HepG2 (cell line): ENCODE measurements at regions not wholly inside any gene's neighbourhood (a gene's known extent, or its start where the extent isn't known, plus 50 kb on each side); places are given as distances from the start of the nearest gene placed in this dataset.

Experiments
- ATAC-seq: fragments of 200-7000 bp; cut with Tn5 transposase; 3 replicates; pipeline ENCODE4 v1.9.1; 2020; ENCODE audit warnings: mild to moderate bottlenecking, moderate library complexity
- BruUV-seq: library from RNA; stranded (reverse); fragments of 400-500 nt; replicated peaks from 2 replicates; lab custom pipeline; 2021; lab: Mats Ljungman, UMichigan
- CTCF ChIA-PET: fragments of 300-600 bp; formaldehyde crosslinking; extraction: SDS; loops from one replicate; lab custom pipeline; 2021; ENCODE audit warnings: low total read pairs, inconsistent platforms, low intra/inter-chr PET ratio; lab: Yijun Ruan, JAX
- POLR2A ChIA-PET: fragments of 350-600 bp; sonication (Branson Sonifier 250); formaldehyde crosslinking; loops from one replicate; lab custom pipeline; 2020; ENCODE audit warnings: antibody characterized with exemption, inconsistent platforms; lab: Yijun Ruan, JAX
- DNase-seq: peaks from one replicate; pipeline ENCODE4 v3.0.0-alpha.2; 2015; ENCODE audit warnings: low spot score
- FAIRE-seq: peaks from 3 replicates; lab custom pipeline; 2011; peaks lifted over from hg19 to GRCh38; lab: Jason Lieb, UNC
- H2AFZ ChIP-seq: one replicate; pipeline ENCODE4 v1.6.1; 2011; ENCODE audit warnings: low read length, inconsistent platforms
- H3K27ac ChIP-seq: fragments of 300-600 bp; 3 replicates; pipeline ENCODE4 v1.8.0; 2011; ENCODE audit warnings: mixed run types, mild to moderate bottlenecking, mixed read lengths, low read length, inconsistent platforms; ENCODE audit not compliant: insufficient read depth; ENCODE audit errors: extremely low read length
- H3K27me3 ChIP-seq, 2 experiments: fragments of 200-600 bp in 1 of 2; 2 replicates in 1 of 2; 3 replicates in 1 of 2; pipeline versions ENCODE4 v1.6.0 to v1.8.0; 2011; ENCODE audit warnings: low read length in 2 of 2, mild to moderate bottlenecking in 2 of 2, moderate library complexity in 2 of 2, inconsistent platforms in 1 of 2; ENCODE audit not compliant: insufficient read depth in 2 of 2, control insufficient read depth in 1 of 2
- H3K36me3 ChIP-seq, 2 experiments: fragments of 200-600 bp in 1 of 2; replicated peaks in 1 of 2; 2 replicates in 1 of 2; 3 replicates in 1 of 2; pipeline versions ENCODE4 v1.5.1 to v1.8.0; 2011; ENCODE audit warnings: low read length in 2 of 2, inconsistent platforms in 1 of 2; ENCODE audit not compliant: insufficient read depth in 2 of 2, control insufficient read depth in 1 of 2
- H3K4me1 ChIP-seq: 2 replicates; pipeline ENCODE4 v1.5.1; 2012; ENCODE audit warnings: low read length, inconsistent platforms; ENCODE audit not compliant: insufficient read depth
- H3K4me2 ChIP-seq: 2 replicates; pipeline ENCODE4 v1.6.0; 2011; ENCODE audit warnings: low read depth, low read length, inconsistent platforms
- H3K4me3 ChIP-seq, 3 experiments: fragments of 200-600 bp in 1 of 3; sonication (generic), shearing (Covaris generic) in 1 of 3; replicated peaks in 1 of 3; 2 replicates each; pipeline ENCODE4 v1.5.1; 2011 to 2016; ENCODE audit warnings: low read length in 3 of 3, inconsistent platforms in 2 of 3, low read depth in 2 of 3, mild to moderate bottlenecking in 2 of 3, control low read depth in 1 of 3, mixed read lengths in 1 of 3; ENCODE audit not compliant: insufficient read depth in 1 of 3
- H3K79me2 ChIP-seq: one replicate; pipeline ENCODE4 v1.6.1; 2011; ENCODE audit warnings: low read length, inconsistent platforms; ENCODE audit not compliant: insufficient read depth
- H3K9ac ChIP-seq: 2 replicates; pipeline ENCODE4 v1.6.0; 2011; ENCODE audit warnings: mild to moderate bottlenecking, low read depth, low read length, inconsistent platforms; ENCODE audit not compliant: insufficient read depth
- H3K9me3 ChIP-seq: 2 replicates; pipeline ENCODE4 v1.5.1; 2012; ENCODE audit warnings: mild to moderate bottlenecking, low read length
- H4K20me1 ChIP-seq: 2 replicates; pipeline ENCODE4 v1.6.0; 2011; ENCODE audit warnings: inconsistent platforms, mild to moderate bottlenecking, low read length, moderate library complexity; ENCODE audit not compliant: insufficient read depth
- CEBPB ChIP-seq: IDR thresholded peaks from 2 replicates; pipeline ENCODE4 v1.6.1; 2011; ENCODE audit warnings: low read depth, low read length, improper control_type of control experiment, borderline replicate concordance
- JUND ChIP-seq: sonication (generic); formaldehyde crosslinking; IDR thresholded peaks from 2 replicates; pipeline ENCODE4 v1.8.0; 2022; ENCODE audit warnings: mild to moderate bottlenecking, missing genetic modification reagents
- MAFF ChIP-seq: IDR thresholded peaks from 2 replicates; pipeline ENCODE4 v1.6.1; 2011; ENCODE audit warnings: low read depth, low read length, improper control_type of control experiment
- MAFK ChIP-seq, 2 experiments: IDR thresholded peaks in 1 of 2; conservative IDR thresholded peaks in 1 of 2; 2 replicates each; pipeline ENCODE4 v1.6.1; 2011; ENCODE audit warnings: improper control_type of control experiment in 2 of 2, low read length in 2 of 2
- PREB ChIP-seq: sonication (generic); formaldehyde crosslinking; IDR thresholded peaks from 2 replicates; pipeline ENCODE4 v1.4.0; 2020; ENCODE audit warnings: missing genetic modification reagents
- WGBS: methylation state at CpG from one replicate; pipeline ENCODE4 v1.1.6; 2017; ENCODE audit warnings: low lambda C conversion rate; 5-methylcytosine and 5-hydroxymethylcytosine counted together
- in situ Hi-C: cut with HindIII; loops from 2 replicates; pipeline ENCODE4 v1.10.0; 2017; ENCODE audit warnings: low pct_unique_long_range_greater_than_20kb; ENCODE audit not compliant: extremely low pct_ligation_motif_present
- intact Hi-C: fragments of 100-400 bp; cut with micrococcal nuclease; formaldehyde crosslinking; loops from one replicate; pipeline ENCODE4 v1.10.0; 2022; ENCODE audit not compliant: unreplicated experiment

GRCh38 chr5:39880985-39881384 is 456.2 kb upstream of the DAB2 start:
- FAIRE-seq (no peak), DNase-seq (no peak), ATAC-seq (no peak)
- no peaks in the 10 kb centered on the region for H4K20me1 ChIP-seq
- intact Hi-C loops (no loop called here), in situ Hi-C loops (no loop called here)
- POLR2A ChIA-PET: no interaction called here
- H3K36me3 ChIP-seq: no peaks in the 10 kb centered on the region
- H3K9me3 ChIP-seq: peaks cover 7% of the 10 kb centered on the region; the same call in 1 of the 2 replicates
- CTCF ChIA-PET: no interaction called here
- H3K9ac ChIP-seq: no peak overlapping the region
- no TSS peak for BruUV-seq
- no peaks in the 10 kb centered on the region for H3K27me3 ChIP-seq
- H3K27ac ChIP-seq: no peak overlapping the region
- TF ChIP-seq JUND (CRISPR knock-in tag) (no peak), CEBPB (peak; percentile 63)
- no peaks in the 10 kb centered on the region for H3K79me2 ChIP-seq
- no peaks in the 10 kb centered on the region for H3K4me1 ChIP-seq
- no peak overlapping the region for H3K4me3 ChIP-seq
- H2AFZ ChIP-seq: no peak overlapping the region
- H3K4me2 ChIP-seq: no peak overlapping the region

GRCh38 chr5:39877479-39877878 is 452.7 kb upstream of the DAB2 start:
- ChIA-PET POLR2A (no interaction called here), CTCF (no interaction called here)
- WGBS: 39% methylated on average over 3 of the region's 3 CpGs
- ATAC-seq (no peak), FAIRE-seq (no peak), DNase-seq (no peak)
- TF ChIP-seq MAFK (conservative IDR thresholded peaks at IDR 0.05 in 1 of 2, IDR thresholded peaks at IDR 0.05 in 1 of 2; ENCODE audit: low read length in 2 of 2) (peak; percentile 75 to 83), PREB (no peak), MAFF (peak; percentile 85)
- Histone ChIP-seq H3K36me3 (no peaks in the 10 kb centered on the region), H3K4me1 (no peaks in the 10 kb centered on the region), H4K20me1 (no peaks in the 10 kb centered on the region), H3K9me3 (peaks cover 25% of the 10 kb centered on the region; the same call in 1 of the 2 replicates), H3K27me3 (no peaks in the 10 kb centered on the region), H3K9ac (no peak overlapping the region), H3K79me2 (no peaks in the 10 kb centered on the region), H3K27ac (no peak overlapping the region), H3K4me2 (no peak overlapping the region), H2AFZ (no peak overlapping the region), H3K4me3 (no peak overlapping the region)
- BruUV-seq: no TSS peak
- in situ Hi-C loops (no loop called here), intact Hi-C loops (no loop called here)
